H1 (cell line): ENCODE measurements at regions not wholly inside any gene's neighbourhood (a gene's known extent, or its start where the extent isn't known, plus 50 kb on each side); places are given as distances from the start of the nearest gene placed in this dataset.

ENCODE experiments used
- CTCF ChIA-PET: fragments of 300-600 bp; sonication (Branson Sonifier 250); formaldehyde crosslinking; loops from one replicate; lab custom pipeline; 2021; ENCODE audit not compliant: partially characterized antibody; lab: Charles Lee
- POLR2A ChIA-PET: fragments of 300-600 bp; sonication (Branson Sonifier 250); formaldehyde crosslinking; loops from one replicate; lab custom pipeline; 2021; ENCODE audit warnings: inconsistent platforms; ENCODE audit not compliant: partially characterized antibody; lab: Charles Lee
- DNase-seq, 2 experiments: peaks; one replicate each; pipeline versions ENCODE4 v3.0.0 to v3.0.0-alpha.2; 2010 to 2022; ENCODE audit warnings: low spot score in 2 of 2, low read depth in 1 of 2, mixed read lengths in 1 of 2
- FAIRE-seq: peaks from 2 replicates; lab custom pipeline; 2011; peaks lifted over from hg19 to GRCh38; lab: Jason Lieb, UNC
- H2AFZ ChIP-seq: 2 replicates; pipeline ENCODE4 v1.8.1; 2012; ENCODE audit warnings: low read length, inconsistent platforms
- H2AK5ac ChIP-seq: 2 replicates; pipeline ENCODE4 v1.6.1; 2013; ENCODE audit warnings: low read depth, low read length
- H2BK120ac ChIP-seq: replicated peaks from 2 replicates; pipeline ENCODE3; 2013; ENCODE audit warnings: low read depth, low read length, inconsistent platforms
- H2BK12ac ChIP-seq: 2 replicates; pipeline ENCODE4 v1.6.1; 2013; ENCODE audit warnings: low read depth, low read length
- H2BK15ac ChIP-seq: 2 replicates; pipeline ENCODE4 v1.6.1; 2013; ENCODE audit warnings: low read length
- H2BK20ac ChIP-seq: 2 replicates; pipeline ENCODE4 v1.6.1; 2013; ENCODE audit warnings: low read length
- H2BK5ac ChIP-seq: 2 replicates; pipeline ENCODE4 v1.6.1; 2013; ENCODE audit warnings: low read depth, low read length
- H3K14ac ChIP-seq: 2 replicates; pipeline ENCODE4 v1.6.1; 2013; ENCODE audit warnings: inconsistent platforms; ENCODE audit not compliant: insufficient read length
- H3K18ac ChIP-seq: 2 replicates; pipeline ENCODE4 v1.6.1; 2013; ENCODE audit warnings: low read length; ENCODE audit errors: extremely low read depth
- H3K23ac ChIP-seq: 2 replicates; pipeline ENCODE4 v1.6.1; 2013; ENCODE audit warnings: inconsistent platforms; ENCODE audit not compliant: insufficient read length
- H3K23me2 ChIP-seq: 2 replicates; pipeline ENCODE4 v1.6.1; 2013; ENCODE audit warnings: low read depth, low read length
- H3K27ac ChIP-seq: 2 replicates; pipeline ENCODE4 v1.6.1; 2011; ENCODE audit warnings: low read depth, low read length, inconsistent platforms
- H3K27me3 ChIP-seq, 4 experiments: replicated peaks in 1 of 4; 1 replicate in 1 of 4; 2 replicates in 3 of 4; pipeline versions ENCODE4 v1.6.1 to v1.8.1; 2011 to 2013; ENCODE audit warnings: low read length in 3 of 4, mild to moderate bottlenecking in 3 of 4, inconsistent platforms in 2 of 4, mixed read lengths in 2 of 4, moderate library complexity in 1 of 4; ENCODE audit not compliant: control insufficient read depth in 3 of 4, insufficient read depth in 3 of 4; ENCODE audit errors: extremely low read depth in 1 of 4
- H3K36me3 ChIP-seq, 4 experiments: 2 replicates each; pipeline versions ENCODE4 v1.6.1 to v1.8.1; 2011 to 2013; ENCODE audit warnings: mild to moderate bottlenecking in 4 of 4, low read length in 3 of 4, moderate library complexity in 2 of 4, control low read depth in 1 of 4, inconsistent platforms in 1 of 4; ENCODE audit not compliant: insufficient read depth in 4 of 4, control insufficient read depth in 2 of 4
- H3K4ac ChIP-seq: replicated peaks from 2 replicates; pipeline ENCODE3; 2013; ENCODE audit warnings: low read length, low read depth, mixed read lengths, inconsistent platforms; ENCODE audit not compliant: insufficient read length
- H3K4me1 ChIP-seq, 4 experiments: replicated peaks in 1 of 4; 1 replicate in 1 of 4; 2 replicates in 3 of 4; pipeline versions ENCODE4 v1.6.1 to v1.8.1; 2011 to 2013; ENCODE audit warnings: low read length in 3 of 4, inconsistent platforms in 2 of 4, mixed read lengths in 1 of 4; ENCODE audit not compliant: insufficient read depth in 4 of 4, control insufficient read depth in 3 of 4
- H3K4me2 ChIP-seq, 2 experiments: 2 replicates each; pipeline versions ENCODE4 v1.6.1 to v1.8.1; 2011 to 2013; ENCODE audit warnings: low read depth in 2 of 2, low read length in 2 of 2, control low read depth in 1 of 2, inconsistent platforms in 1 of 2, mild to moderate bottlenecking in 1 of 2; ENCODE audit not compliant: insufficient read depth in 1 of 2
- H3K4me3 ChIP-seq, 4 experiments: fragments of 200-600, 300-600 bp in 1 of 4; sonication (generic), shearing (Covaris generic), sonication (Bioruptor Twin) in 1 of 4; 2 replicates each; pipeline versions ENCODE4 v1.5.1 to v1.8.1; 2011 to 2016; ENCODE audit warnings: low read length in 4 of 4, low read depth in 3 of 4, control low read depth in 2 of 4, inconsistent platforms in 2 of 4, mild to moderate bottlenecking in 2 of 4, mixed read lengths in 1 of 4, moderate library complexity in 1 of 4; ENCODE audit not compliant: insufficient read depth in 2 of 4; ENCODE audit errors: extremely low read depth in 1 of 4
- H3K56ac ChIP-seq: replicated peaks from 2 replicates; pipeline ENCODE3; 2013; ENCODE audit warnings: low read depth, mild to moderate bottlenecking, mixed read lengths, low read length, inconsistent platforms; ENCODE audit not compliant: insufficient read length
- H3K79me1 ChIP-seq: 2 replicates; pipeline ENCODE4 v1.6.1; 2013; ENCODE audit warnings: low read depth, low read length, control low read depth
- H3K79me2 ChIP-seq, 2 experiments: 2 replicates each; pipeline versions ENCODE4 v1.6.1 to v1.8.1; 2012 to 2013; ENCODE audit warnings: low read length in 2 of 2, mild to moderate bottlenecking in 2 of 2, inconsistent platforms in 1 of 2; ENCODE audit not compliant: insufficient read depth in 2 of 2, control insufficient read depth in 1 of 2
- H3K9ac ChIP-seq, 4 experiments: replicated peaks in 1 of 4; 1 replicate in 1 of 4; 2 replicates in 3 of 4; pipeline versions ENCODE4 v1.6.1 to v1.8.1; 2011 to 2013; ENCODE audit warnings: low read depth in 3 of 4, low read length in 3 of 4, control low read depth in 2 of 4, mild to moderate bottlenecking in 2 of 4, moderate library complexity in 2 of 4, inconsistent platforms in 1 of 4; ENCODE audit errors: extremely low read depth in 1 of 4
- H3K9me3 ChIP-seq, 2 experiments: 2 replicates each; pipeline versions ENCODE4 v1.6.1 to v1.8.1; 2012 to 2013; ENCODE audit warnings: mild to moderate bottlenecking in 2 of 2, moderate library complexity in 2 of 2, control low read depth in 1 of 2, inconsistent platforms in 1 of 2, low read depth in 1 of 2, low read length in 1 of 2, mixed read lengths in 1 of 2; ENCODE audit not compliant: insufficient read depth in 2 of 2
- H4K20me1 ChIP-seq, 2 experiments: replicated peaks in 1 of 2; 2 replicates each; pipeline versions ENCODE3 to v1.8.1; 2011 to 2013; ENCODE audit warnings: inconsistent platforms in 2 of 2, low read length in 2 of 2, mild to moderate bottlenecking in 1 of 2; ENCODE audit not compliant: insufficient read depth in 2 of 2, control insufficient read depth in 1 of 2
- H4K5ac ChIP-seq: 2 replicates; pipeline ENCODE4 v1.6.1; 2013; ENCODE audit warnings: low read length, low read depth, mixed read lengths, inconsistent platforms; ENCODE audit not compliant: insufficient read length
- H4K8ac ChIP-seq: 2 replicates; pipeline ENCODE4 v1.8.0; 2013; ENCODE audit warnings: mild to moderate bottlenecking, moderate library complexity, low read length, inconsistent platforms; ENCODE audit not compliant: insufficient read depth; ENCODE audit errors: extremely low read depth
- H4K91ac ChIP-seq: replicated peaks from 2 replicates; pipeline ENCODE3; 2013; ENCODE audit warnings: low read length, mixed read lengths, inconsistent platforms; ENCODE audit not compliant: insufficient read length
- BCL11A ChIP-seq, 2 experiments: IDR thresholded peaks; one replicate each; pipeline ENCODE4 v1.6.1; 2011; ENCODE audit warnings: low read depth in 2 of 2, low read length in 2 of 2, mild to moderate bottlenecking in 2 of 2
- BRCA1 ChIP-seq: IDR thresholded peaks from 2 replicates; pipeline ENCODE4 v1.6.1; 2012; ENCODE audit warnings: low read depth, low read length, improper control_type of control experiment
- CTBP2 ChIP-seq: IDR thresholded peaks from 2 replicates; pipeline ENCODE4 v1.7.0; 2011; ENCODE audit warnings: borderline replicate concordance, mild to moderate bottlenecking, moderate library complexity, mixed read lengths, low read length; ENCODE audit not compliant: insufficient read depth, insufficient read length
- GTF2F1 ChIP-seq: IDR thresholded peaks from 2 replicates; pipeline ENCODE4 v1.6.1; 2012; ENCODE audit warnings: low read depth, low read length, improper control_type of control experiment, borderline replicate concordance
- KDM5A ChIP-seq: fragments of 200-600 bp; IDR thresholded peaks from 2 replicates; pipeline ENCODE4 v1.7.1; 2012; ENCODE audit warnings: mild to moderate bottlenecking, low read length, inconsistent platforms, mixed read lengths
- RXRA ChIP-seq: IDR thresholded peaks from 2 replicates; pipeline ENCODE4 v1.6.1; 2011; ENCODE audit warnings: low read depth, mild to moderate bottlenecking, low read length, moderate library complexity; ENCODE audit not compliant: insufficient read depth
- SIRT6 ChIP-seq: IDR thresholded peaks from one replicate; pipeline ENCODE4 v1.7.1; 2012; ENCODE audit warnings: low read length, inconsistent platforms
- SIX5 ChIP-seq: IDR thresholded peaks from 2 replicates; pipeline ENCODE4 v1.6.1; 2011; ENCODE audit warnings: mild to moderate bottlenecking, low read depth, low read length
- TAF1 ChIP-seq: IDR thresholded peaks from 2 replicates; pipeline ENCODE4 v1.6.1; 2011; ENCODE audit warnings: mild to moderate bottlenecking, low read depth, low read length
- WGBS, 2 experiments: shearing (Covaris generic) in 1 of 2; methylation state at CpG; one replicate each; pipeline versions ENCODE4 v1.1.6 to v1.1.7; 2013 to 2015; ENCODE audit warnings: low lambda C conversion rate in 2 of 2, mixed read lengths in 2 of 2, inconsistent platforms in 1 of 2, low coverage in 1 of 2, missing lambda C conversion rate in 1 of 2; ENCODE audit not compliant: insufficient replicate concordance in 2 of 2, insufficient coverage in 1 of 2, insufficient read length in 1 of 2; ENCODE audit errors: extremely low coverage in 1 of 2, missing lambda C conversion rate in 1 of 2; 5-methylcytosine and 5-hydroxymethylcytosine counted together

- Histone ChIP-seq H2BK20ac (no peak overlapping the region), H3K4ac (no peak overlapping the region), H2BK12ac (no peak overlapping the region), H4K5ac (no peak overlapping the region), H3K27me3 (no peaks in the 10 kb centered on the region), H3K4me2 (no peak overlapping the region), H3K18ac (no peak overlapping the region), H3K4me1 (peaks cover 0 to 2% (median under 1%) of the 10 kb centered on the region in 4 experiments; a peak in 1 of 7 replicates), H3K9me3 (no peaks in the 10 kb centered on the region; a peak in 1 of 4 replicates), H2BK5ac (no peak overlapping the region), H3K56ac (no peak overlapping the region), H3K27ac (no peak overlapping the region), H2AK5ac (no peak overlapping the region), H3K23ac (no peak overlapping the region), H3K4me3 (no peak overlapping the region), H3K79me2 (no peaks in the 10 kb centered on the region), H3K36me3 (no peaks in the 10 kb centered on the region), H2BK120ac (no peak overlapping the region), H4K8ac (no peak overlapping the region), H3K79me1 (no peaks in the 10 kb centered on the region), H4K20me1 (no peaks in the 10 kb centered on the region), H3K9ac (no peak overlapping the region), H4K91ac (no peak overlapping the region), H3K14ac (no peak overlapping the region), H2BK15ac (no peak overlapping the region), H3K23me2 (no peaks in the 10 kb centered on the region), H2AFZ (peak overlapping the region; percentile 82)
- FAIRE-seq: no peak
- no peak for DNase-seq
- 92% methylated on average over 9 of the region's 9 CpGs; no CpG with 5 or more reads in 1 of the 2 experiments for WGBS, 2 experiments
- POLR2A ChIA-PET: no interaction called here
- CTCF ChIA-PET: interaction anchor here (0.8 kb wide), 1 partner anchor 30 kb away, joined by 4 read pairs; no protein-coding TSS in a partner anchor
- TF ChIP-seq CTBP2 (no peak), KDM5A (no peak), BCL11A (IDR thresholded peaks at IDR 0.05; ENCODE audit: low read depth in 2 of 2, low read length in 2 of 2) (no peak), BRCA1 (no peak), RXRA (no peak), SIRT6 (no peak), TAF1 (no peak), GTF2F1 (no peak), SIX5 (no peak)
Measured at GRCh38 chr6:6851059-6851948, 256.5 kb upstream of the RREB1 start.
